Fibroblast of mammary gland (primary cell): ENCODE measurements at regions not wholly inside any gene's neighbourhood (a gene's known extent, or its start where the extent isn't known, plus 50 kb on each side); places are given as distances from the start of the nearest gene placed in this dataset.
A peak's percentile ranks its signal among the peaks of the same experiment; 100 is the strongest.

Source experiments
- DNase-seq: peaks from one replicate; pipeline ENCODE4 v3.0.0-alpha.2; 2010; ENCODE audit warnings: low read depth
- H3K4me3 ChIP-seq: 2 replicates; pipeline ENCODE4 v1.5.1; 2011; ENCODE audit warnings: low read depth, mild to moderate bottlenecking, low read length, moderate library complexity; ENCODE audit not compliant: control insufficient read depth
- CTCF ChIP-seq: conservative IDR thresholded peaks from 2 replicates; pipeline ENCODE4 v1.5.1; 2011; ENCODE audit warnings: low read depth, low read length, inconsistent platforms; ENCODE audit not compliant: control insufficient read depth, insufficient read depth

- H3K4me3 ChIP-seq: no peak overlapping the region
- TF ChIP-seq CTCF: no peak
- DNase-seq: no peak
These were observed 306.7 kb downstream of the NFIB start for GRCh38 chr9:14007190-14007769.

DNA sequence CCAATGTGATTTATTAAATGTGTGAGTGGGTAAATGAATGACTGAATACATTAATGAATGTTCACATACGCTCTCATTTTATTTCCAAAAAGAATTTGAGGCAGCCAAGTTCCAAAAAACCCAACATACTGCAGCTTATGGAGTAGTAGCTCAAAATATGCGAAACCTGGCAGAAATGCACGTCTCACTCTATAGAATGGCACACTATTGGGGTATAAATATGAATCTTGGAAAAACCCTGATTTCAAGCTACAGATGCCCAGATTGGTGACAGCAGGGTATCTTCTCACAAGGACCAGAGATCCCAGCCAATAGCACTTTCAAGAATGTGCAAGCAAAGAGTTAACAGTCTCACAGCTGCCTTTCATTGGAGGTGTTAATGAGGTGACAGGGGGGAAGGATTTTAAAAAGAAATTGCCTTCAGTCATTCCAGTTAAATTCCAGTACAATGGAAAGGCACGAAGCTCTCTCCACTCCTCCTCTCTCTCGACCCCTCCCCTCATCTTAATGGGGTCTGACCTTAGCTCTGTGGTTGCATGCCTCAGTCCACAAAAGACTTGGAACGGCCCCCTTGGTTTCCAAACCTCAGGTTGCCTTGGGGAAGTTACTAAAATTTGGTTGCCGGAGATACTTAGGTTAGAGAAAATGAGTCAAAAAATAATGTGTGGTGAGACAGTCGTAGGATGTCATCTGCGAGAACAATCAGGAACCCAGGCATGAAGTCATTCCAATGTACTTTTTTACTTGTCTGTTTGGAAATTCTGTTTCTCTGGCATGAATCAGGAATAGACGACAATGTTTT is 307.4 kb downstream of the NFIB start:
- no peak for DNase-seq
- TF ChIP-seq CTCF: no peak

DNA sequence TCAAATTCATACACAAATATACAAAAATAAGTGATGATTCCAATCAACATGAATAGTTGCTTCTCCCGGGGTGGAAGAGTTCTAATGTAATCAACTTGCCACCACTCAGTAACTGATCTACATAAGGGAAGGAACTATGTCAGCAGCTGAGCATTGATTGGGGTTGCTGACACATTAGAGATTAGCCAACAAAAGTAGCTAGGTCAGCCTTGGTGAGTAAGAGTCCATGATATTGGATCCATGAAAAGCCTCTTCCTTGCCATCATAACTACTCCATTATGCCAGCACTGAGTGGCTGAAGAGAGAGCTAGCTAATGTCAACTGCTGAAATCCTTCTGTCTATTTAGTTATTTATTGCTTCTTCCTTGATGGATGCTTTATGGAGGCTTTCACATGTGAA is 309.8 kb downstream of the NFIB start:
- no peak for TF ChIP-seq CTCF
- no peak overlapping the region for H3K4me3 ChIP-seq
- DNase-seq: peak; percentile 10

More for the DNA sequence above, 307.4 kb downstream of the NFIB start:
- H3K4me3 ChIP-seq: no peak overlapping the region

GRCh38 chr9:13994240-13994639 is 319.7 kb downstream of the NFIB start:
- no peak for TF ChIP-seq CTCF
- no peak for DNase-seq
- no peak overlapping the region for H3K4me3 ChIP-seq

DNA sequence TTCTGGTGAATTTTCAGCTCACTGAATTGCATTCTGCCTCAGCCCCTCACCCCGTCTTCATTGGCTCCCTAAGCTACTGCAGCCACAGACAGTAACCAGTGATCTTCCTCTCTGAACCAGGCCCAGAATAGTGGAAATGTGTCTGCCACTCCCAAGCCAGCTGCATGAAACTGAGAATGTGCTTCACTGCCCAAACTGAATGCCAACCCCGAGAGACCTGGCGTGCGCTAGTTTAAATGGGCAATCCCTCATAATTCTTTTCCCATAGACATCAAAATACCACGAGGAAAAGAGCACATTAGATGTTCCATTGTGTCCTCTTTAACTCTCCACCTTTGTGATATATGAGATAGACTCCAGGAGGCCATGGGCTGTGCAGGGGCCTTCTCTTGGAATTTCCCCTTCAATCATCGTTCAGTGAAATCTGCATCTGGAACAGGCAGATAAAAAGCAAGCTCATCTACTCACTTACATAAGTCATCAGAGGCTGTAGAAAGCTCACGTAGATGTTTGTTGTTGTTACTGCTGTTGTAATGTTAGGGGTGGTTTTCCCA is 320.2 kb downstream of the NFIB start:
- TF ChIP-seq CTCF: no peak
- no peak overlapping the region for H3K4me3 ChIP-seq
- DNase-seq: peak; percentile 17

DNA sequence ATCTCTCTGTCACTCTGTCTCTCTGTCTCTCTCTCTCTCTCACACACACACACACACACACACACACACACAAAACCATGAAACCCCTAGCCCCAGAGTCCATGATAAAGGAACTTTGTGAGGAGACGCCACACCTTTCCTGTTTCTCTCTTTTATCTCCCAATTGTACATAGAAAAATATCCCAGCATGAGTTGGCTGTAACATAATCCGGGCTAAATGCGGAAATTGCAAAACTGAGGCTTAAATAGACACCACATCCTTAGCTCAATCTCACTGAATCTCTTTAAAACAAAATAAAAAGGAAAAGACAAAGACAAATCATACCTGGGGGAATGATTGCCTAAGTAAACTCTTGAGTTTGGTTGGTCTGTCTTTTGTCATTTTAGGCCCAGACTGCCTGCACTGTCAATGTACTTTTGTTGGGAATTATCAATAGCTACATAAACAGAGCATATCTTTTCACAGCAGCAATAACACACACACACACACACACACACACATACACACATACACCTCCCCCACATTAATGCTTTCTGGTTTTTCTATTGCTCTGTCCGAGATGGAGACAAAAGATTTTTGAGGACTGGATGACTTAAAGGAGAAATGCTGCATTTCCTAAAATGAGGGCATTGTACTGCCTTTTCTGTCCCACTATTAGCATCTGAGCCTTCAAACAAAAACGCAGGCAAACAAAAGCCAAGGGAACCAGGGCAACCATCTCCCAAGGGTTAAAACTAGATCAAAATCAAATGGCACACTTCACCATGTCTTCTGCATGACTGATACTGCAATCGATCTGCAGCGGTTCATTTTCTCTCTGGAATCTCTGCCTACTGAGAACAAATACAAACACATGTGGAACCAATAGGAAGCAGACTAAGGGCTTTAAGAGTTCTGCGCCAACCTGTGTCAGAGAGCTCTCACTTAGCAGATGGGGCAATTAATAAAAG is 321.5 kb downstream of the NFIB start:
- no peak for DNase-seq
- H3K4me3 ChIP-seq: no peak overlapping the region
- TF ChIP-seq CTCF: no peak
